Smooth muscle cell (in vitro differentiated cells): ENCODE measurements at regions not wholly inside any gene's neighbourhood (a gene's known extent, or its start where the extent isn't known, plus 50 kb on each side); places are given as distances from the start of the nearest gene placed in this dataset.
"Not testable (repeated sequence)": the region's sequence is repeated elsewhere in the genome, so short reads cannot be mapped to it uniquely, and the experiment has no call there.

ENCODE experiments used
- DNase-seq: peaks from one replicate; lab custom pipeline; 2025; ENCODE audit not compliant: unreplicated experiment; lab: John Stamatoyannopoulos, UW
- H2AFZ ChIP-seq: fragments of 200-600 bp; sonication (generic); 2 replicates; pipeline ENCODE4 v1.6.0; 2016; ENCODE audit warnings: antibody characterized with exemption, low read depth, mild to moderate bottlenecking
- H3F3A ChIP-seq: fragments of 200-600 bp; sonication (generic); 2 replicates; pipeline ENCODE4 v1.6.0; 2017; ENCODE audit warnings: antibody characterized with exemption, low read depth
- H3K27ac ChIP-seq: fragments of 200-600 bp; sonication (generic); 2 replicates; pipeline ENCODE4 v1.5.1; 2016; ENCODE audit warnings: low read depth, mild to moderate bottlenecking
- H3K27me3 ChIP-seq: fragments of 200-600 bp; sonication (generic); 2 replicates; pipeline ENCODE4 v1.6.1; 2016; ENCODE audit warnings: low read depth, mild to moderate bottlenecking
- H3K36me3 ChIP-seq: fragments of 200-600 bp; sonication (generic); 2 replicates; pipeline ENCODE4 v1.5.1; 2016; ENCODE audit warnings: low read depth
- H3K4me1 ChIP-seq: fragments of 200-600 bp; sonication (generic); 2 replicates; pipeline ENCODE4 v1.5.1; 2016; ENCODE audit warnings: low read depth
- H3K4me2 ChIP-seq: fragments of 200-600 bp; sonication (generic); 2 replicates; pipeline ENCODE4 v1.6.0; 2016; ENCODE audit warnings: mild to moderate bottlenecking
- H3K4me3 ChIP-seq: fragments of 200-600 bp; sonication (generic); 2 replicates; pipeline ENCODE4 v1.5.1; 2016; ENCODE audit warnings: mild to moderate bottlenecking
- H3K79me2 ChIP-seq: fragments of 200-600 bp; sonication (generic); 2 replicates; pipeline ENCODE4 v1.6.0; 2016; ENCODE audit warnings: low read depth, mild to moderate bottlenecking
- H3K9ac ChIP-seq: fragments of 200-600 bp; sonication (generic); 2 replicates; pipeline ENCODE4 v1.6.0; 2016; ENCODE audit warnings: low read depth
- H3K9me3 ChIP-seq: fragments of 200-600 bp; sonication (generic); replicated peaks from 2 replicates; pipeline ENCODE4 v1.5.1; 2016; ENCODE audit warnings: low read depth
- H4K20me1 ChIP-seq: fragments of 200-600 bp; sonication (generic); 2 replicates; pipeline ENCODE4 v1.6.0; 2016; ENCODE audit warnings: low read depth
- WGBS: methylation state at CpG from one replicate; pipeline ENCODE4 v1.1.7; 2016; ENCODE audit warnings: low lambda C conversion rate; 5-methylcytosine and 5-hydroxymethylcytosine counted together
- TF ChIP-seq, protein P1 (sequence below): fragments of 200-600 bp; sonication (generic); IDR thresholded peaks from 2 replicates; pipeline ENCODE4 v1.5.1; 2017; ENCODE audit warnings: borderline replicate concordance, mild to moderate bottlenecking, antibody characterized with exemption; ENCODE audit not compliant: insufficient read depth, poor library complexity, severe bottlenecking

DNA sequence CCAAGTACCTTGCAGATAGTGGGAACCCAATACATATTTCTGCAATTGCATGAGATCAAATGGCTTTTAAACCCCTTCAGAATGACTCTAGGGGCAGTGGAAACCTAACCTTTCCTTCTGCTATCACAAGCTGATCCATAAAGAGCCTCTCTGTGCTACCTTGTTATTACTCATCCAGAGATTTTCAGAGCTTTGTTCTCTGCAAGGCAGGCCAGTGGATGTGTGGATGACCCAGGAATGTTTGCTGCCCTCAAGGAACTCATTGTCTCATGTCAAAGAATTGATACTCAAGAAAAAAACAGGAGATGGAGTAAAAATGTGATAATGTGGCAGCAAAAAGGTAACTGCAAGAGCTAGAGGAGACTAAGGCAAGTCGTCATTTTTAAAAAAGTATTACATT, 164.1 kb downstream of the HMHB1 start:
- no peak overlapping the region for H3K4me2 ChIP-seq
- H3K9ac ChIP-seq = no peak overlapping the region
- WGBS = 89% methylated on average over 1 of the region's 1 CpG
- no peaks in the 10 kb centered on the region for H3F3A ChIP-seq
- H3K79me2 ChIP-seq = no peaks in the 10 kb centered on the region
- H3K4me1 ChIP-seq = no peaks in the 10 kb centered on the region
- no peak overlapping the region for H2AFZ ChIP-seq
- no peak overlapping the region for H3K4me3 ChIP-seq
- no peaks in the 10 kb centered on the region for H3K36me3 ChIP-seq
- no peak for DNase-seq
- TF ChIP-seq, protein P1, sequence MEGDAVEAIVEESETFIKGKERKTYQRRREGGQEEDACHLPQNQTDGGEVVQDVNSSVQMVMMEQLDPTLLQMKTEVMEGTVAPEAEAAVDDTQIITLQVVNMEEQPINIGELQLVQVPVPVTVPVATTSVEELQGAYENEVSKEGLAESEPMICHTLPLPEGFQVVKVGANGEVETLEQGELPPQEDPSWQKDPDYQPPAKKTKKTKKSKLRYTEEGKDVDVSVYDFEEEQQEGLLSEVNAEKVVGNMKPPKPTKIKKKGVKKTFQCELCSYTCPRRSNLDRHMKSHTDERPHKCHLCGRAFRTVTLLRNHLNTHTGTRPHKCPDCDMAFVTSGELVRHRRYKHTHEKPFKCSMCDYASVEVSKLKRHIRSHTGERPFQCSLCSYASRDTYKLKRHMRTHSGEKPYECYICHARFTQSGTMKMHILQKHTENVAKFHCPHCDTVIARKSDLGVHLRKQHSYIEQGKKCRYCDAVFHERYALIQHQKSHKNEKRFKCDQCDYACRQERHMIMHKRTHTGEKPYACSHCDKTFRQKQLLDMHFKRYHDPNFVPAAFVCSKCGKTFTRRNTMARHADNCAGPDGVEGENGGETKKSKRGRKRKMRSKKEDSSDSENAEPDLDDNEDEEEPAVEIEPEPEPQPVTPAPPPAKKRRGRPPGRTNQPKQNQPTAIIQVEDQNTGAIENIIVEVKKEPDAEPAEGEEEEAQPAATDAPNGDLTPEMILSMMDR = no peak
- no peaks in the 10 kb centered on the region for H4K20me1 ChIP-seq
- H3K27ac ChIP-seq = no peak overlapping the region
- no peaks in the 10 kb centered on the region for H3K9me3 ChIP-seq
- H3K27me3 ChIP-seq = peaks cover 6% of the 10 kb centered on the region

DNA sequence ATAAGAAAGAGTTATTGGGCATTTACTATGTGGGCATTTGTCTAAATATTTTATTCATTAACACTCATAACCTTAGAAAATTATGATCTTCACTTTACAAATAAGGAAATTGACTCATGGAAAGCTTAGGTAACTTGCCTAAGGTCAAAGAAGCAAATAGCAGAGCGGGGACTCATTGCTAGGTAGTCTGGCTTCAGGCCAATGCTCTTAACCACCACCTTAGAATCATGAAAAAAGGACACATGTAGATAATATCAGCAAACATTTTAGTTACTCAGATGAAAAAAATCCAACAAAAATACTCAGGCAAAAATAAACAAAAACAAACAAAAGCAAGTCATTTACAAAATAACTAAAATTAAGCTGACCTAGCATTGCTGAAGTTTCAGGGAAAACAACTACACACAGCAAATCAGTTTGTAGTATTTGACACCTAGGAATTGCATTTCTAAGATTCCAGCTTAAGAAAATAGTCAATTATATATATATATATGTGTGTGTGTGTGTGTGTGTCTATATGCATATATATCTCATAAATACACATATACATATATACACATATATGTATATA, 166.0 kb downstream of the HMHB1 start:
- Histone ChIP-seq H3K36me3 (no peaks in the 10 kb centered on the region), H4K20me1 (no peaks in the 10 kb centered on the region), H3K27ac (peak overlapping the region; percentile 49), H3K4me2 (no peak overlapping the region), H2AFZ (no peak overlapping the region), H3K4me3 (no peak overlapping the region), H3K27me3 (no peaks in the 10 kb centered on the region), H3K9me3 (no peaks in the 10 kb centered on the region), H3K9ac (no peak overlapping the region), H3K4me1 (no peaks in the 10 kb centered on the region), H3K79me2 (no peaks in the 10 kb centered on the region), H3F3A (no peaks in the 10 kb centered on the region)
- no peak for DNase-seq
- TF ChIP-seq, protein P1 = no peak
- 56% methylated on average over 1 of the region's 1 CpG for WGBS

DNA sequence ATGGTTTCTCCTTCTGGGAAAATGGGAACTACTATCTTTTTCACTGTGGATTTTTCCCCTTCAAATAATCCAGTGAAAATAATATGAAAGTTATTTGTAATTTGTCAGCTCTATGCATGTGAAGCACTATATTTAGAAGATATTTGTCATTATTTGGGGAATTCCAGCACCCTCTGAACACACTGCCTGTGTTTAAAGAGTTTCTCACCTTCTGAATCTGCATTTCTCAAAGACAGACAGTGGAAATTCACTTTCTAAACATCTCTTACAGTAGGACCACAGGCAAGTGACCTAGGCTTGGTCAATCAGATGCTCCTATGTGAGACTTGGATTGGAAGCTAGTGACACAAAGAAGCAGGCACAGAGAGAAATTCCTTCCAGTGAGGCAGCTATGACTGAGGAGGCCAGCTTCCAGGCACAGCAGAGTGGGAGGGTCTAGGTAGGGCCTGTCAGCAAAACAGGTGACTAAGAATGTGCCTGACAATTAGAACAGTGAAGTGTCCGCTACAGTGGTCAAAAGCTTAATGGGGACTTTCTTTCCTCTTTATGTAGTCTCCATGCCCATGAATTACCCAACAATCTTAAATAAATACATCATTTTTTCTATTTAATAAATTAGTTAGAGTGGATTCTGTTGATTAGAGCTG, 167.2 kb downstream of the HMHB1 start:
- Histone ChIP-seq H3F3A (no peaks in the 10 kb centered on the region), H3K9me3 (no peaks in the 10 kb centered on the region), H3K9ac (no peak overlapping the region), H3K4me2 (no peak overlapping the region), H3K4me1 (no peaks in the 10 kb centered on the region), H3K36me3 (no peaks in the 10 kb centered on the region), H2AFZ (no peak overlapping the region), H3K27ac (peak overlapping the region; percentile 3), H3K27me3 (no peaks in the 10 kb centered on the region), H4K20me1 (no peaks in the 10 kb centered on the region), H3K79me2 (no peaks in the 10 kb centered on the region), H3K4me3 (no peak overlapping the region)
- TF ChIP-seq, protein P1 = no peak
- no peak for DNase-seq
- whole genome bisulfite sequencing = 39% methylated on average over 1 of the region's 1 CpG

DNA sequence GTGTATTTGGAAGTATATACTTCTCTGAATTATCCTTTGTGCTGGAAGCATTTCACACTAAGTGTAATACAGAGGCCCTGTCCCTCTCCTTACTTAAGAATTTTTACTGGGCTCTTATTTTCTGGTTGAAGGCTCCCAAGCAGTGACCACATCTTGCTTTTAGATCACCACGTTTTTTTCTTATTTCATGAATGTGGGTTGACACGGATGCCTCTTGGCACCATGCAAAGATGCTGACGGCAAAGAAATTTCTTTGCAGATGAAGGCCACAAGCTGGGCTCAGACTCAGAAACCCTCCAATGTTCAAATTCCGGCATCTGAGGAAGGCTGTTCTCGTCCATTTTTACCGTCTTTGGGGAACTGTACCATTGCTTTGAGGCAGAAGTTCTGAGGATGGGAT, 168.5 kb downstream of the HMHB1 start:
- Histone ChIP-seq H4K20me1 (no peaks in the 10 kb centered on the region), H3K27ac (no peak overlapping the region), H2AFZ (no peak overlapping the region), H3K79me2 (no peaks in the 10 kb centered on the region), H3K27me3 (no peaks in the 10 kb centered on the region), H3K4me1 (no peaks in the 10 kb centered on the region), H3K9me3 (no peaks in the 10 kb centered on the region), H3F3A (no peaks in the 10 kb centered on the region), H3K4me2 (no peak overlapping the region), H3K4me3 (no peak overlapping the region), H3K9ac (no peak overlapping the region), H3K36me3 (no peaks in the 10 kb centered on the region)
- 91% methylated on average over 6 of the region's 6 CpGs for WGBS
- DNase-seq = no peak
- TF ChIP-seq, protein P1 = no peak

DNA sequence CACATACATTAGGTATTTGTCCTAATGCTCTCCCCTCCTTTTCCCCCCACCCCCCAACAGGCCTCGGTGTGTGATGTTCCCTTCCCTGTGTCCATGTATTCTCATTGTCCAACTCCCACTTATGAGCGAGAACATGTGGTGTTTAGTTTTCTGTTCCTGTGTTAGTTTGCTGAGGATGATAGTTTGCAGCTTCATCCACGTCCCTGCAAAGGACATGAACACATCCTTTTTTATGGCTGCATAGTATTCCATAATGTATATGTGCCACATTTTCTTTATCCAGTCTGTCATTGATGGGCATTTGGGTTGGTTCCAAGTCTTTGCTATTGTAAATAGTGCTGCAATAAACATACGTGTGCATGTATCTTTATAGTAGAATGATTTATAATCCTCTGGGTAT, 171.0 kb downstream of the HMHB1 start:
- not testable (repeated sequence) for H2AFZ ChIP-seq, H3F3A ChIP-seq, DNase-seq, H3K4me2 ChIP-seq, H3K27ac ChIP-seq, H3K27me3 ChIP-seq, H3K9me3 ChIP-seq, H4K20me1 ChIP-seq, H3K4me3 ChIP-seq, H3K79me2 ChIP-seq, H3K36me3 ChIP-seq, H3K4me1 ChIP-seq, H3K9ac ChIP-seq
- WGBS = 98% methylated on average over 4 of the region's 4 CpGs
